ENCODE measurements at regions not wholly inside any gene's neighbourhood (a gene's known extent, or its start where the extent isn't known, plus 50 kb on each side); places are given as distances from the start of the nearest gene placed in this dataset.

- TF ChIP-seq, protein P1, sequence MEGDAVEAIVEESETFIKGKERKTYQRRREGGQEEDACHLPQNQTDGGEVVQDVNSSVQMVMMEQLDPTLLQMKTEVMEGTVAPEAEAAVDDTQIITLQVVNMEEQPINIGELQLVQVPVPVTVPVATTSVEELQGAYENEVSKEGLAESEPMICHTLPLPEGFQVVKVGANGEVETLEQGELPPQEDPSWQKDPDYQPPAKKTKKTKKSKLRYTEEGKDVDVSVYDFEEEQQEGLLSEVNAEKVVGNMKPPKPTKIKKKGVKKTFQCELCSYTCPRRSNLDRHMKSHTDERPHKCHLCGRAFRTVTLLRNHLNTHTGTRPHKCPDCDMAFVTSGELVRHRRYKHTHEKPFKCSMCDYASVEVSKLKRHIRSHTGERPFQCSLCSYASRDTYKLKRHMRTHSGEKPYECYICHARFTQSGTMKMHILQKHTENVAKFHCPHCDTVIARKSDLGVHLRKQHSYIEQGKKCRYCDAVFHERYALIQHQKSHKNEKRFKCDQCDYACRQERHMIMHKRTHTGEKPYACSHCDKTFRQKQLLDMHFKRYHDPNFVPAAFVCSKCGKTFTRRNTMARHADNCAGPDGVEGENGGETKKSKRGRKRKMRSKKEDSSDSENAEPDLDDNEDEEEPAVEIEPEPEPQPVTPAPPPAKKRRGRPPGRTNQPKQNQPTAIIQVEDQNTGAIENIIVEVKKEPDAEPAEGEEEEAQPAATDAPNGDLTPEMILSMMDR (IDR thresholded peaks at IDR 0.05): no peak
- no peak for TF ChIP-seq POLR2AphosphoS5 (IDR thresholded peaks at IDR 0.05; ENCODE audit: low read depth, low read length)
- TF ChIP-seq REST (IDR thresholded peaks at IDR 0.05; ENCODE audit: insufficient read depth in 1 of 2, low read depth in 2 of 2, low read length in 1 of 2): no peak
- TF ChIP-seq SIN3A (IDR thresholded peaks at IDR 0.05; ENCODE audit: borderline replicate concordance, insufficient read depth, low read depth, low read length): no peak
- TF ChIP-seq TCF7L2 (IDR thresholded peaks at IDR 0.05; ENCODE audit: low read depth, low read length): no peak
Observed at GRCh38 chr15:69860321-69860720, 237.4 kb downstream of the TLE3 start.
